ENCODE measurements at regions not wholly inside any gene's neighbourhood (a gene's known extent, or its start where the extent isn't known, plus 50 kb on each side); places are given as distances from the start of the nearest gene placed in this dataset.
"Not testable (repeated sequence)": the region's sequence is repeated elsewhere in the genome, so short reads cannot be mapped to it uniquely, and the experiment has no call there.

- FAIRE-seq = no peak
These were observed 120.6 kb downstream of the BCHE start for GRCh38 chr3:165716592-165716991.

- FAIRE-seq = no peak
These were observed 123.7 kb downstream of the BCHE start for GRCh38 chr3:165713479-165713878.

- no peak for FAIRE-seq
These were observed 124.8 kb downstream of the BCHE start for GRCh38 chr3:165712382-165712781.

GRCh38 chr3:165697910-165698309 lies 139.3 kb downstream of the BCHE start:
- FAIRE-seq = no peak

DNA sequence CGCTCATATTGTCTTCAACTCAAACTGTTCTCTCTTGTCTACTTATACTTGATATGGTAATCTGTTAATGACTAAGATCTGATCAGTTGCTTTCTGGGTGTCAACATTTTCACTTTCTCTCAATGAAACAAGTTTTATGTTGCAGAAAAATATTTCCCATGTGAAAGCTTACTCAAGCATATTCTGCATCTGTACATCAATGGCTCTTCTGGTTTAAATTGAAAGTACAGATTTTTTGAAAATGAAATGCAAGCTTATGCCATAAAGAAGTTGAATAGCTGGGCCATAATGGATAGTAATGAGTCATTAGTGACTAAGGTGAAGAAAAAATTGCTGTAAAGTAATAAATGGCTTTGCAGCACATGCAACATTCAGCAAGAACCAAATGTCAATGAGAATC lies 140.7 kb downstream of the BCHE start:
- no peak for FAIRE-seq

DNA sequence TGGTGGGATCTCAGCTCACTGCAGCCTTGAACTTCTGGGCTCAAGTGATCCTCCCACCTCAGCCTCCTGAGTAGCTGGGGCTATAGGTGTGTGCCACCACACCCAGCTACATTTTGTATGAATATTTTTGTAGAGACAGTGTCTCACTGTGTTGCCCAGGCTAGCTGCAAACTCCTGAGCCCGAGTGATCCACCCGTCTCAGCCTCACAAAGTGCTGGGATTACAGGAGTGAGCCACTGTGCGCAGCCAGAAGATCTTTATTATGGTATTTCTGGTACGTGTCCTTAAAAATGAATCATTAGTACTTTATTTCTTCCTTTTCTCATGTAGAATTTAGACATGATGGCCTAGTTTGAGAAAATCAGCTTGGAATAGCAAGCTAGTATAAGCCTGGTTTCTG lies 153.3 kb downstream of the BCHE start:
- FAIRE-seq = no peak

GRCh38 chr3:165682734-165683133 lies 154.5 kb downstream of the BCHE start:
- FAIRE-seq = no peak

DNA sequence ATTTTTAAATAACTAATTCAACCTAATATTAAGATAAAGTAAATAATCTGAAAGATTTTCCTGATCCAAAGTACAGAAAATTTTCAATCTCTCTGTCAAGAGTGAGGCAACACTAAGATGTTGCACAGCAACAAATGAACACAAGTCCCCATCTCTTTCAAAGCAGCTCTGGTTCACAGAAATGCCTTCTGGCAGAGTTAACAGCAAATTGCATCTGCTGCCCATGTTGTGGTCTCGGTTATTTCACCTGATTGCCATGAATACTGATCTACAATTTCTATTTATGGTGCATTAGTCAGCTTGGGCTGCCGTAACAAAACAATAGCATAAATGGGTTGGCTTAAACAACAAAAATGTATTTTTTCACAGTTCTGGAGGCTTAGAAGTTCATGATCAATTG lies 167.3 kb downstream of the BCHE start:
- FAIRE-seq = no peak

- FAIRE-seq = no peak
These were observed 167.7 kb downstream of the BCHE start for GRCh38 chr3:165669504-165669903.

GRCh38 chr3:165667676-165668075 lies 169.5 kb downstream of the BCHE start:
- no peak for FAIRE-seq

DNA sequence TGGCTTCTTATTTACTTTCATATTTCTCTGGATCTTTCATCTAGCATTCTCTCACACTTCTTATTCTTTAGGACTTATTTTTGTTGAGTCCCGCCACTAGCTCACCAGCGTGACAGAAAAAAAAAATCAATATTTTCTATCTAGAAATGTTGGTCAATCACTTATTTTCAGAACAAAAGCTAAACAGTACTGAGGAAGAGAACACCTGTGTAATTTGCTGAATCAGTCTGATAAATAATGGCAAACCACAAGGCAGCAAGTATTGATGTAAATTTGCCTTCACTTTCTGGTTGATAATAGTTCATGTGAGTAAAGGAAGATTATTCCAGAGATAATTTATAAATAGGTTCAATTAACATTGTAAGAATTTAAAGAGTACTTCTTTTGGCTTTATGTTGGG lies 179.2 kb downstream of the BCHE start:
- FAIRE-seq = no peak

DNA sequence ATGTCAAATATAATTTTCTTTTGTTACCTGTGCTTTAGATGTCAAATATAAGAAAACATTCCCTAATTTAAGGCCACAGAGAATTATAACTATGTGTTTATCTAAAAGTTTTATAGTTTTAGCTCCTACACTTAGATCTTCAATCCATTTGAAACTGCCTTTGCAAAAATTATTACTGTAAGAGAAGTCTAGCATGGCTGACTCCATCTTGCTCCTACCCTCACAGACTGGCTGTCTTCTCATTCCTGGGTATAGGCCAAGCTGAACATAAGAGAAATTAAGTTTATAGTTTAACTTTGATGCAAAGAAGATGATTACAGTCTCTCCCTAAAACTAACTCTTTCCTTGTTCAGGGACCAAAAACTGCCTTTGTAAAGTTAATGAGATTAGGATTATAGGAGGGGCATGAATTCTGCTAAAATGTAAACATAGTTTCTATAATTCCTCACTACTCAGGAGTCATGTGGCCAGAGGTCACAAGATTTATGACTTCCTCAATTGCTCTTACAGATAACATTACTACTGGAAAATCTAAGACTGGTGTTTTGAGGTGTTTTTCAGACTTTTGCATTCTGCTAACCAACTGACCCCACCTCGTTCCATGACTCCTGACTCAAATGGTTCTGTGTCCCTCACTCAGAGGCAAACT lies 184.0 kb downstream of the BCHE start:
- no peak for FAIRE-seq

DNA sequence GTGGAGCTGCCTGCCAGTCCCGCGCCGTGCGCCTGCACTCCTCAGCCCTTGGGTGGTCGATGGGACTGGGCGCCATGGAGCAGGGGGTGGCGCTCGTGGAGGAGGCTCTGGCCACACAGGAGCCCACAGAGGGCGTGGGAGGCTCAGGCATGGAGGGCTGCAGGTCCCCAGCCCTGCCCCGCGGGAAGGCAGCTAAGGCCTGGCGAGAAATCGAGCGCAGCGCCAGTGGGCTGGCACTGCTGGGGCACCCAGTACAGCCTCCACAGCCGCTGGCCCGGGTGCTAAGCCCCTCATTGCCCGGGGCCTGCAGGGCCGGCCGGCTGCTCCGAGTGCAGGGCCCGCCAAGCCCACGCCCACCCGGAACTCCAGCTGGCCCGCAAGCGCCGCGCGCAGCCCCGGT lies 187.9 kb downstream of the BCHE start:
- not testable (repeated sequence) for FAIRE-seq

- FAIRE-seq = no peak
These were observed 192.0 kb downstream of the BCHE start for GRCh38 chr3:165645191-165645590.

DNA sequence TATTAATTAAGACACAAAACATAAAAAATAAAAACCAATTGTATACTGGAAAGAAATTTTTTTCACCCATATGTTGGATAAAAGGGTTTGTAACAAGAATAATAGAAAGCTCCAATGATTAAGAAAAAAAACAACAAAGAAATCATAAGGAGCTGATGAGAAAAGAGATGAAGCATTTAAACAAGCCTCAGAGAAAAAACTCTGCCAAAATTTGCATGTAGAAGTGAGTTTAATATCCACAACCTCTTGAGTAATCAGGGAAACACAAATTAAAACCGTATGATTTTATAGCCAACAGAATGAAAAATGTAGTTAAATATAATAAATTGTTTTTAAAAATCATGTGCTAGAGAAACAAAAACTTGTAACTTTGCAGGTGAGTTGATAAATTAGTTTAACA lies 192.9 kb downstream of the BCHE start:
- no peak for FAIRE-seq

- no peak for FAIRE-seq
These were observed 193.8 kb downstream of the BCHE start for GRCh38 chr3:165643425-165643824.

GRCh38 chr3:165642761-165643420 lies 194.3 kb downstream of the BCHE start:
- FAIRE-seq = no peak

DNA sequence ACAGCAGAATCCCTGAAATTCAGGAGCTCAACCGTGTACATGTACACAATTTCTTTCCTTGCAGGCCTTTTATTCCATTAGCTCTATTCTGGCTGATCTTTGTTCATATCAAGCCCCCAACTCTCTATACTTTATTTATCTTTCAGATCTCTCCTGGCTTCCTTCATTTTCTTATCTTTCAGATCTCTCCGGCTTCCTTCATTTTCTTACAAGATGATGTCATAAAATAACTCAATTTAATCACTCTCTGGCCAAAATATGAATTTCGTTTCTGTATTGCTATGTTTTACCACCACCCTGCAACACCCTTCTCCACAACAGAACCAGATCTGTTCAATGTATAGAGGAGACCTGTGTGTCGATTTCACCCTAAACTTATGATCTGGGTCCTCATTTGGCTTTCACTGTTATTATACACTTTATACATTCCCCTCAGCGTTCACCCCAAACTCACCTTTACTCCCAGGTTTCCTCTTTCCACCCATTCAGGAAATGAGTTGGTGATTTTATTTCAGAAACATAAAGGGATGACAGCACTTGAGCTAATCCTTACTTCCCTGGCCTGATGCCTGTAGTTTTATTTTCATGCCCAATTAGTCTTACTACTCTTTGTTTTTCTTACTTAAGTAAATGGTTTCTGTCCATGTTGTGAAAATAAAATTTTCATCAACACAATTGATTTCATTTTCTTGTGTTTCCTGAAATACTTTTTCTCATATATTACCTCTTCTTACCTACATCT lies 195.5 kb downstream of the BCHE start:
- no peak for FAIRE-seq

DNA sequence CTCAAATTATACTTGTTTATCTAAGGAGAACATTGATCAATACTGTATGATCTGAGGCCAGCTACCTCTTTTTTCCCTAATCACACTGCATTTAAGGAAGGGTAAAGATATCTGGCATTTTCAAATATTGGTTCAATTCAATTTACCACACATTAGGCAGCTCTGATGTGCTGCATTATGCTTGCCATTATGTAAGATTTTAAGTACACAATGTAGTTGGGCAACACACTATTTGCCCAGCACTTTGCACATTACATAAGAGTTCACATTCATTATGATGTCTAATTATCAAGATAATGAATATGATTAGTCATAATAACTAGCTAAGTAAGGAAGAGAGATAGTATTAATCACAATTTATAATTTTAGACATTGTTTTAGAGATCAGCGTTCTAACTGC lies 196.3 kb downstream of the BCHE start:
- FAIRE-seq = no peak

DNA sequence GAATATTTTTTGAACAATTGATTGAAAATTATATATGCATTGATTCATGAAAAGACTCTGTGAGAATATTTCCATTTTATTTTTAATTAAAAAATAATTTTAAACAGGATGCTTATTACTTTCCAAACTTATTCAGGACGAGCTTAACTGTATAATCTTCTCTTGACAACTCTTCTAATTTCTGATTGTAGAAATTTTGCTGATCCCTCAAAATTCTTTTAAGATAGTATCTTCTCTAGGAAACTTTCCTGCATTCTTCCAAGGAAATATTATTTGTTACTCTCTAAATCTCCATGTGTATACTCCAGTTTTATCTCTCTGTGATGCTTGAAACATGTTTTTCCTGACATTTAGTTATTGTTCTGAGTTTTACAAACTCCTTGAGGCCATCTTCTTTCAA lies 197.2 kb downstream of the BCHE start:
- no peak for FAIRE-seq

- no peak for FAIRE-seq
These were observed 199.2 kb downstream of the BCHE start for GRCh38 chr3:165638034-165638433.

DNA sequence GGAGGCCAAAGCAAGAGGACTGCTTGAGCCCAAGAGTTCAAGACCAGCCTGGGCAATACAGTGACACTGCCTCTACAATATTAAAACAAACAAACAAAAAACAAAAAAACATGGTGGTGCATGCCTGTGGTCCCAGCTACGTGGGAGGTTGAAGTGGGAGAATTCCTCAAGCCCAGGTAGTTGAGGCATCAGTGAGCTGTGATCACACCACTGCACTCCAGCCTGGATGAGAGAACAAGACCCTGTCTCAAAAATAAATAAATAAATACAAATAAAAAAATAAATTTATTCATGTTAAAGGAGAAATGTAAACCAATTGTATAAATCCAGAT lies 200.6 kb downstream of the BCHE start:
- no peak for FAIRE-seq

GRCh38 chr3:165635791-165636683 lies 201.2 kb downstream of the BCHE start:
- FAIRE-seq = no peak
